OCI-LY7 (cell line): ENCODE measurements at regions not wholly inside any gene's neighbourhood (a gene's known extent, or its start where the extent isn't known, plus 50 kb on each side); places are given as distances from the start of the nearest gene placed in this dataset.

ENCODE experiments used
- BruUV-seq: library from RNA; stranded (reverse); fragments of 400-500 nt; replicated peaks from 2 replicates; lab custom pipeline; 2021; lab: Mats Ljungman, UMichigan
- CTCF ChIA-PET: fragments of 300-600 bp; sonication (Branson Sonifier 250); formaldehyde crosslinking; loops from one replicate; lab custom pipeline; 2022; ENCODE audit warnings: antibody characterized with exemption; ENCODE audit not compliant: unreplicated experiment; lab: Charles Lee
- POLR2A ChIA-PET: fragments of 300-600 bp; sonication (Branson Sonifier 250); formaldehyde crosslinking; loops from one replicate; lab custom pipeline; 2022; ENCODE audit warnings: antibody characterized with exemption; lab: Charles Lee
- DNase-seq: peaks from one replicate; pipeline ENCODE4 v3.0.0-alpha.2; 2015; ENCODE audit warnings: low spot score
- H2AFZ ChIP-seq: fragments of 200-600 bp; sonication (generic), shearing (Covaris generic); 2 replicates; pipeline ENCODE4 v1.6.1; 2014; ENCODE audit warnings: mild to moderate bottlenecking, antibody characterized with exemption, low read length, moderate library complexity
- H3K27ac ChIP-seq: fragments of 200-600 bp; sonication (generic); 2 replicates; pipeline ENCODE4 v1.5.1; 2014; ENCODE audit warnings: mixed run types, low read depth, mild to moderate bottlenecking, moderate library complexity, low read length, inconsistent platforms; ENCODE audit not compliant: poor library complexity, severe bottlenecking
- H3K36me3 ChIP-seq: fragments of 200-600 bp; sonication (generic); 2 replicates; pipeline ENCODE4 v1.6.1; 2014; ENCODE audit warnings: mild to moderate bottlenecking, antibody characterized with exemption, low read length, moderate library complexity, mixed read lengths; ENCODE audit not compliant: insufficient read depth
- H3K4me1 ChIP-seq: fragments of 200-600 bp; sonication (generic); 2 replicates; pipeline ENCODE4 v1.5.1; 2014; ENCODE audit warnings: mild to moderate bottlenecking, low read length; ENCODE audit not compliant: insufficient read depth, poor library complexity, severe bottlenecking
- H3K4me2 ChIP-seq: fragments of 200-600 bp; sonication (generic); 2 replicates; pipeline ENCODE4 v1.6.1; 2014; ENCODE audit warnings: mild to moderate bottlenecking, low read length
- H3K4me3 ChIP-seq: fragments of 200-600 bp; sonication (generic); 2 replicates; pipeline ENCODE4 v1.5.1; 2014; ENCODE audit warnings: mild to moderate bottlenecking, low read depth, low read length; ENCODE audit not compliant: poor library complexity, severe bottlenecking
- H3K79me2 ChIP-seq: fragments of 200-600 bp; sonication (generic); 2 replicates; pipeline ENCODE4 v1.6.1; 2016; ENCODE audit warnings: low read depth, mild to moderate bottlenecking, low read length, moderate library complexity, mixed read lengths; ENCODE audit not compliant: insufficient read depth
- H3K9me2 ChIP-seq: fragments of 200-600 bp; sonication (generic); 2 replicates; pipeline ENCODE4 v1.6.1; 2016; ENCODE audit warnings: mild to moderate bottlenecking, low read length, mixed read lengths; ENCODE audit not compliant: insufficient read depth
- H3K9me3 ChIP-seq: fragments of 200-600 bp; sonication (generic); 2 replicates; pipeline ENCODE4 v1.6.1; 2014; ENCODE audit warnings: mild to moderate bottlenecking, mixed run types, low read length, mixed read lengths
- H4K20me1 ChIP-seq: fragments of 200-600 bp; sonication (generic); 2 replicates; pipeline ENCODE4 v1.6.1; 2014; ENCODE audit warnings: mild to moderate bottlenecking, antibody characterized with exemption, low read length, moderate library complexity, mixed read lengths; ENCODE audit not compliant: insufficient read depth
- EZH2phosphoT487 ChIP-seq: fragments of 200-600 bp; sonication (generic); IDR thresholded peaks from 2 replicates; pipeline ENCODE4 v1.6.1; 2018; ENCODE audit warnings: low read depth, borderline replicate concordance, mild to moderate bottlenecking, mixed run types, antibody characterized with exemption, low read length, moderate library complexity, mixed read lengths
- intact Hi-C: fragments of 100-400 bp; cut with micrococcal nuclease; formaldehyde crosslinking; loops from one replicate; pipeline ENCODE4 v1.10.0; 2022; ENCODE audit not compliant: unreplicated experiment
- TF ChIP-seq, protein P1 (sequence below): fragments of 200-600 bp; sonication (generic); conservative IDR thresholded peaks from 2 replicates; pipeline ENCODE4 v1.5.1; 2014; ENCODE audit warnings: mild to moderate bottlenecking, antibody characterized with exemption, low read length, moderate library complexity, mixed read lengths

- H3K9me2 ChIP-seq, result no peaks in the 10 kb centered on the region
- no peaks in the 10 kb centered on the region for H3K9me3 ChIP-seq
- peak overlapping the region; percentile 42 for H3K4me2 ChIP-seq
- H3K79me2 ChIP-seq, result no peaks in the 10 kb centered on the region
- peaks cover 16% of the 10 kb centered on the region for H3K4me1 ChIP-seq
- H3K27ac ChIP-seq, result no peak overlapping the region
- TF ChIP-seq, protein P1, sequence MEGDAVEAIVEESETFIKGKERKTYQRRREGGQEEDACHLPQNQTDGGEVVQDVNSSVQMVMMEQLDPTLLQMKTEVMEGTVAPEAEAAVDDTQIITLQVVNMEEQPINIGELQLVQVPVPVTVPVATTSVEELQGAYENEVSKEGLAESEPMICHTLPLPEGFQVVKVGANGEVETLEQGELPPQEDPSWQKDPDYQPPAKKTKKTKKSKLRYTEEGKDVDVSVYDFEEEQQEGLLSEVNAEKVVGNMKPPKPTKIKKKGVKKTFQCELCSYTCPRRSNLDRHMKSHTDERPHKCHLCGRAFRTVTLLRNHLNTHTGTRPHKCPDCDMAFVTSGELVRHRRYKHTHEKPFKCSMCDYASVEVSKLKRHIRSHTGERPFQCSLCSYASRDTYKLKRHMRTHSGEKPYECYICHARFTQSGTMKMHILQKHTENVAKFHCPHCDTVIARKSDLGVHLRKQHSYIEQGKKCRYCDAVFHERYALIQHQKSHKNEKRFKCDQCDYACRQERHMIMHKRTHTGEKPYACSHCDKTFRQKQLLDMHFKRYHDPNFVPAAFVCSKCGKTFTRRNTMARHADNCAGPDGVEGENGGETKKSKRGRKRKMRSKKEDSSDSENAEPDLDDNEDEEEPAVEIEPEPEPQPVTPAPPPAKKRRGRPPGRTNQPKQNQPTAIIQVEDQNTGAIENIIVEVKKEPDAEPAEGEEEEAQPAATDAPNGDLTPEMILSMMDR, result no peak
- TF ChIP-seq EZH2phosphoT487, result no peak
- intact Hi-C loops, result no loop called here
- no peak overlapping the region for H2AFZ ChIP-seq
- ChIA-PET CTCF (interaction anchor here (0.5 kb wide), 1 partner anchor 10 kb away, joined by 3 read pairs; no protein-coding TSS in a partner anchor), POLR2A (interaction anchor here (0.6 to 1.1 kb wide), 2 partner anchors 46 to 306 kb away, joined by 3 read pairs; no protein-coding TSS in a partner anchor)
- H3K4me3 ChIP-seq, result no peak overlapping the region
- BruUV-seq, result no TSS peak
- peaks cover 3% of the 10 kb centered on the region; the same call in 1 of the 2 replicates for H4K20me1 ChIP-seq
- peaks cover 9% of the 10 kb centered on the region; the same call in 1 of the 2 replicates for H3K36me3 ChIP-seq
- DNase-seq, result peak; percentile 41
Measured at GRCh38 chr3:56887402-56888025, 85.8 kb upstream of the ARHGEF3 start.

DNA sequence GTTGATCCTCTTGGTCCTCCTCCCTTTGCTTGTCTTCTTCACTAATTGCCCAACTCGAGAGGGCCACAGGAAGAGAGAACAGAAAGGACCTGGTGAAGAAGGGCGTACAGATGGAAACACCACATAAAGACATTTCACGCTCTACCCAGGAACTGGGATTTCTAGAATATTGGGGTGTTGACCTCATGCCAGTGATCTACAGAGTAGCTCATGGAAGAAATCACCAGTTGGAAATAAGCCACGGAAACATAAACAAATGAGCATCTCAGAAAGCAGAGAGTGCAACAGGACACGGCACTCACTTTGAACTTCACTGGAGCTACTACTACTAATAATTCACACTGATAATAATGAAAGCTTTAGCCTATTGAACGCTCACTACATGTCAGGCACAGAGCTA is 84.6 kb upstream of the ARHGEF3 start:
- Histone ChIP-seq H3K9me3 (no peaks in the 10 kb centered on the region), H3K4me3 (no peak overlapping the region), H3K4me2 (no peak overlapping the region), H3K79me2 (no peaks in the 10 kb centered on the region), H3K4me1 (peaks cover 16% of the 10 kb centered on the region), H3K36me3 (peaks cover 15% of the 10 kb centered on the region), H3K9me2 (no peaks in the 10 kb centered on the region), H3K27ac (no peak overlapping the region), H2AFZ (no peak overlapping the region), H4K20me1 (peaks cover 3% of the 10 kb centered on the region; the same call in 1 of the 2 replicates)
- intact Hi-C loops, result no loop called here
- no TSS peak for BruUV-seq
- no peak for DNase-seq
- TF ChIP-seq, protein P1, result no peak
- no peak for TF ChIP-seq EZH2phosphoT487
- ChIA-PET CTCF (no interaction called here), POLR2A (interaction anchor here (0.8 to 1.3 kb wide), 3 partner anchors 15 to 18 kb away, joined by 3 to 4 read pairs (median 3); no protein-coding TSS in a partner anchor)

- intact Hi-C loops, result no loop called here
- Histone ChIP-seq H3K9me2 (no peaks in the 10 kb centered on the region), H3K9me3 (no peaks in the 10 kb centered on the region), H3K27ac (no peak overlapping the region), H3K4me1 (peaks cover 16% of the 10 kb centered on the region), H3K79me2 (no peaks in the 10 kb centered on the region), H4K20me1 (peaks cover 3% of the 10 kb centered on the region; the same call in 1 of the 2 replicates), H2AFZ (no peak overlapping the region), H3K36me3 (peaks cover 19% of the 10 kb centered on the region), H3K4me2 (no peak overlapping the region), H3K4me3 (no peak overlapping the region)
- TF ChIP-seq, protein P1, result no peak
- TF ChIP-seq EZH2phosphoT487, result no peak
- ChIA-PET CTCF (no interaction called here), POLR2A (interaction anchor here (0.8 to 1.3 kb wide), 4 partner anchors 16 to 166 kb away, joined by 3 to 4 read pairs (median 3); no protein-coding TSS in a partner anchor)
- no TSS peak for BruUV-seq
- DNase-seq, result no peak
Measured at GRCh38 chr3:56885879-56886278, 84.1 kb upstream of the ARHGEF3 start.
